ENCODE measurements at regions not wholly inside any gene's neighbourhood (a gene's known extent, or its start where the extent isn't known, plus 50 kb on each side); places are given as distances from the start of the nearest gene placed in this dataset.

DNA sequence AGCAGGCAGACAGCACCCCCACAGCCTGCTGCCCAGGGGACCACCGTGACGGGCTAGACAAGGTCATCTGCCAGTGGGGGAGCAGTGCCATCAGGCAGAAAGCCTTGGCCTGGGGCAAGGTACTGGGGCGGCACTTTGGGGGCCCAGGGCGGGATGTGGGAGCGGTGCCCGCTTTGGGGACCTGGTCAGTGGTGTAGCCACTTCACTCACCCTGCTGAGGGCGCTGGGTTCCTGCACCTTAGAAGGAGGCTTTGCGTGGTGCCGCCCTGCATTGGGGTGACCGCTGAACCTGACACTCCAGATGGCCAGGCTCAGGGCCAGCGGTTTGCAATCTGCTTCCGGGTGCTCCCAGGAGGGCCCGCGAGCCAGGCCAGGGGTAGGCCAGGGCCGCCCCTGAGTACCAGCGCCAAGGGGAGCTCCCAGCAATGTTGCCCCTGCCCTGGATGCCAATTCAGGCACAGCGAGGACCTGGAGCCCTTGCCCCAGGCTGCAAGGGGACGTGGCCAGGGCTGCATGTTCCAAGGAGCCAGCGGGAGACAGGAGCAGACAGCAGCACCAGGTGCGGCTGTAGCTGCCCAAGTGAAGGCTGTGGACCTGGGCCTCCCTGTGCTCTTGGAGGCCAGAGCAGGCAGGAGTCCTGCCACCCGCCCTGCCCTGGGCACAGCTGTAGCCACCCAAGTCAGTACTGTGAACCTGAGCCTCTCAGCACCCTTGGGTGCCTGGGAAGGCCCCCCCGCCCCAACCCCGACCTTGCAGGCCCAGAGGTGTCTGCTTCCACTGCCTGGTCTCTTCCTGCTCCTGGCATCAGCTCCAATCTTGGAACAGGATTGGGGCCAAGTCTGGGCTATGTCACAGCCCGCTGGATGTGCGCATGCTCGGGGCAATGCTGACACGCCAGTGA lies 550.7 kb downstream of the SLC6A15 start:
- TF ChIP-seq, protein P1, sequence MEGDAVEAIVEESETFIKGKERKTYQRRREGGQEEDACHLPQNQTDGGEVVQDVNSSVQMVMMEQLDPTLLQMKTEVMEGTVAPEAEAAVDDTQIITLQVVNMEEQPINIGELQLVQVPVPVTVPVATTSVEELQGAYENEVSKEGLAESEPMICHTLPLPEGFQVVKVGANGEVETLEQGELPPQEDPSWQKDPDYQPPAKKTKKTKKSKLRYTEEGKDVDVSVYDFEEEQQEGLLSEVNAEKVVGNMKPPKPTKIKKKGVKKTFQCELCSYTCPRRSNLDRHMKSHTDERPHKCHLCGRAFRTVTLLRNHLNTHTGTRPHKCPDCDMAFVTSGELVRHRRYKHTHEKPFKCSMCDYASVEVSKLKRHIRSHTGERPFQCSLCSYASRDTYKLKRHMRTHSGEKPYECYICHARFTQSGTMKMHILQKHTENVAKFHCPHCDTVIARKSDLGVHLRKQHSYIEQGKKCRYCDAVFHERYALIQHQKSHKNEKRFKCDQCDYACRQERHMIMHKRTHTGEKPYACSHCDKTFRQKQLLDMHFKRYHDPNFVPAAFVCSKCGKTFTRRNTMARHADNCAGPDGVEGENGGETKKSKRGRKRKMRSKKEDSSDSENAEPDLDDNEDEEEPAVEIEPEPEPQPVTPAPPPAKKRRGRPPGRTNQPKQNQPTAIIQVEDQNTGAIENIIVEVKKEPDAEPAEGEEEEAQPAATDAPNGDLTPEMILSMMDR (conservative IDR thresholded peaks at IDR 0.05; ENCODE audit: low read depth, low read length), result no peak
- TF ChIP-seq, protein P2, sequence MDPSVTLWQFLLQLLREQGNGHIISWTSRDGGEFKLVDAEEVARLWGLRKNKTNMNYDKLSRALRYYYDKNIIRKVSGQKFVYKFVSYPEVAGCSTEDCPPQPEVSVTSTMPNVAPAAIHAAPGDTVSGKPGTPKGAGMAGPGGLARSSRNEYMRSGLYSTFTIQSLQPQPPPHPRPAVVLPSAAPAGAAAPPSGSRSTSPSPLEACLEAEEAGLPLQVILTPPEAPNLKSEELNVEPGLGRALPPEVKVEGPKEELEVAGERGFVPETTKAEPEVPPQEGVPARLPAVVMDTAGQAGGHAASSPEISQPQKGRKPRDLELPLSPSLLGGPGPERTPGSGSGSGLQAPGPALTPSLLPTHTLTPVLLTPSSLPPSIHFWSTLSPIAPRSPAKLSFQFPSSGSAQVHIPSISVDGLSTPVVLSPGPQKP (IDR thresholded peaks at IDR 0.05; ENCODE audit: borderline replicate concordance, low read depth, low read length), result no peak
- TF ChIP-seq POLR2A (IDR thresholded peaks at IDR 0.05; ENCODE audit: low read depth, low read length), result no peak
- TF ChIP-seq, protein P3, sequence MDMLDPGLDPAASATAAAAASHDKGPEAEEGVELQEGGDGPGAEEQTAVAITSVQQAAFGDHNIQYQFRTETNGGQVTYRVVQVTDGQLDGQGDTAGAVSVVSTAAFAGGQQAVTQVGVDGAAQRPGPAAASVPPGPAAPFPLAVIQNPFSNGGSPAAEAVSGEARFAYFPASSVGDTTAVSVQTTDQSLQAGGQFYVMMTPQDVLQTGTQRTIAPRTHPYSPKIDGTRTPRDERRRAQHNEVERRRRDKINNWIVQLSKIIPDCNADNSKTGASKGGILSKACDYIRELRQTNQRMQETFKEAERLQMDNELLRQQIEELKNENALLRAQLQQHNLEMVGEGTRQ (IDR thresholded peaks at IDR 0.05; ENCODE audit: low read depth, low read length), result no peak
- TF ChIP-seq NFE2L2 (IDR thresholded peaks at IDR 0.05; ENCODE audit: low read depth, low read length), result no peak
- no peak for TF ChIP-seq CEBPB (IDR thresholded peaks at IDR 0.05; ENCODE audit: low read depth, low read length)

All from IMR-90 (cell line).